Esophagus muscularis mucosa (tissue), 3 donors: ENCODE measurements at regions not wholly inside any gene's neighbourhood (a gene's known extent, or its start where the extent isn't known, plus 50 kb on each side); places are given as distances from the start of the nearest gene placed in this dataset.

Experiments used
- POLR2A ChIP-seq: fragments of 450-650 bp; IDR thresholded peaks from one replicate; pipeline ENCODE4 v1.6.1; 2017; ENCODE audit warnings: antibody characterized with exemption, moderate library complexity, mild to moderate bottlenecking, low read depth
- TF ChIP-seq, protein P1 (sequence below), 3 experiments: fragments of 200-600 bp in 2 of 3; fragments of 450-650 bp in 1 of 3; sonication (generic) in 2 of 3; IDR thresholded peaks; one replicate each; pipeline ENCODE4 v1.5.1; 2017 to 2019; ENCODE audit warnings: antibody characterized with exemption in 3 of 3, mild to moderate bottlenecking in 2 of 3, moderate library complexity in 1 of 3

DNA sequence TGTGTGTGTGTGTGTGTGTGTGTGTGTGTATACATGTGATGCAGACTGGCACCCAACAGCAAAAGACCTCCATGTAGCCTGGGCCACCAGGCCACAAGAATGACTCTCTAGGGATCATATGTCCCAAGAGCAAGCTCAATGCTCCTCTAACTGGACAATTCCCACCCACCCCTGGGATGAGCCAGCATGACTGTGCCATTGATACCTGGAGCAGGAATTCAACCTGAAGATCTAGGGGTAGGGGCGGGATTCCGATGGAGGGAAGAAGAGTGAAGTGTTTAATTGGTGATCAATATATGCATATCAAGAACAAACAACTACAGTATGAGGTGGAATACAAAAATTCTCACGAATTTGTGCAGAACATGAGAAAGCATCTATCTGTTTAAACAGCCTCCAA, 136.2 kb downstream of the PSMG1 start:
- TF ChIP-seq, protein P1, sequence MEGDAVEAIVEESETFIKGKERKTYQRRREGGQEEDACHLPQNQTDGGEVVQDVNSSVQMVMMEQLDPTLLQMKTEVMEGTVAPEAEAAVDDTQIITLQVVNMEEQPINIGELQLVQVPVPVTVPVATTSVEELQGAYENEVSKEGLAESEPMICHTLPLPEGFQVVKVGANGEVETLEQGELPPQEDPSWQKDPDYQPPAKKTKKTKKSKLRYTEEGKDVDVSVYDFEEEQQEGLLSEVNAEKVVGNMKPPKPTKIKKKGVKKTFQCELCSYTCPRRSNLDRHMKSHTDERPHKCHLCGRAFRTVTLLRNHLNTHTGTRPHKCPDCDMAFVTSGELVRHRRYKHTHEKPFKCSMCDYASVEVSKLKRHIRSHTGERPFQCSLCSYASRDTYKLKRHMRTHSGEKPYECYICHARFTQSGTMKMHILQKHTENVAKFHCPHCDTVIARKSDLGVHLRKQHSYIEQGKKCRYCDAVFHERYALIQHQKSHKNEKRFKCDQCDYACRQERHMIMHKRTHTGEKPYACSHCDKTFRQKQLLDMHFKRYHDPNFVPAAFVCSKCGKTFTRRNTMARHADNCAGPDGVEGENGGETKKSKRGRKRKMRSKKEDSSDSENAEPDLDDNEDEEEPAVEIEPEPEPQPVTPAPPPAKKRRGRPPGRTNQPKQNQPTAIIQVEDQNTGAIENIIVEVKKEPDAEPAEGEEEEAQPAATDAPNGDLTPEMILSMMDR (IDR thresholded peaks at IDR 0.05), result no peak
- no peak for TF ChIP-seq POLR2A
